D341Med (cell line): ENCODE measurements at regions not wholly inside any gene's neighbourhood (a gene's known extent, or its start where the extent isn't known, plus 50 kb on each side); places are given as distances from the start of the nearest gene placed in this dataset.
"Not testable (repeated sequence)": the region's sequence is repeated elsewhere in the genome, so short reads cannot be mapped to it uniquely, and the experiment has no call there.

Source experiments
- DNase-seq: peaks from one replicate; pipeline ENCODE4 v3.0.0; 2012; ENCODE audit warnings: low spot score

DNA sequence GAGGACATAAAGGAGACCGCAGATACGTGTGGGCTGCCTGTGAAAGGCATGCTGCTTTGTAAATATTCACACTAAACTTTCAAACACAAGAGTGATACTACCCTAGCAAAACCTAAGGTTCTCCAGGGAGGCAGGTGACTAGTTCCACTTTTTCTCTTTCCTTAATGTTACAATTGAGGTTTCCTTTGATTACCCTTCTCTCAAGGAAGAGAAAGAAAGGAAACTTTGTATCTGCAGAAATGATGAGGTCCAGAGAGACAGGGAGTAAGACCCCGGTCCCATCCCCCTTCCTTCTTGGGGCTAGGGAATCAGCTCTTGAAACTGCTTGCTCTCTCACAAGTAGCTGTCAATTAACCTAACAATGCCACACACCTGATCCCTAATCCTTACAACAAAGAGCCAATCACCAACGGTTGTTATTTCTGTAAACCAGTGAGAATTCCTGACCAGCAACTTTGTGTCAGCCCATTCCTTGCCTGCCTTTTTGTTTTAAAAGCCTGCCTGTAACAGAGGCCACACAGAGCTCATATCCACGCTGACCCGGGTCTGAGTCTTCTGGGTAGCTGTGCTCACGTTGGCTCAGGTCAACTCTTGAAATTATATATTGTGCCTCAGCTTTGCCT is 754.8 kb upstream of the FRG1 start:
- no peak for DNase-seq

DNA sequence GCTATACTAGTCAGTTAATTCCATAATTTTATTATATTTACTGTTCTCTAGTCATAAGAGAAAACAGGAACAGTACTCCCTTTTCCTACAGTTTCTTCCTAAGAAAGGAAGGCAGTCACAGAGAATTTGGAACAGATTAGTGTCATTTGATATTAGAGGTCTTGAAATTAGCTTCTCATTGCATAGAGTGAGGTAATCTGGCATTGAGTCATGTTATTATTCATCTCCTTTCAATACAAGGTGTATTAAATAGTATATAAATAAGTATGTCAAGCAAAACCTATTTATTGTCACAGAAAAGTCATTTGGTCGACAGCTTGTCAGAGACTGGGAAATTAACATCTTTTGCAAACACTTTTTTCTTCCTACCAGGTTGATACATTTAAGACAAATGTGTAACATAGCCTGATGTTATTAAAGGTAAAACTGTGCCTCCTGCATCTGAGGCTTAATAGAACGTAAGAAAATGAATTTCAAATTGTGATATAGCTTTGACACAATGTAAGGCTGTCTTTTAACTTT is 753.1 kb upstream of the FRG1 start:
- no peak for DNase-seq

DNA sequence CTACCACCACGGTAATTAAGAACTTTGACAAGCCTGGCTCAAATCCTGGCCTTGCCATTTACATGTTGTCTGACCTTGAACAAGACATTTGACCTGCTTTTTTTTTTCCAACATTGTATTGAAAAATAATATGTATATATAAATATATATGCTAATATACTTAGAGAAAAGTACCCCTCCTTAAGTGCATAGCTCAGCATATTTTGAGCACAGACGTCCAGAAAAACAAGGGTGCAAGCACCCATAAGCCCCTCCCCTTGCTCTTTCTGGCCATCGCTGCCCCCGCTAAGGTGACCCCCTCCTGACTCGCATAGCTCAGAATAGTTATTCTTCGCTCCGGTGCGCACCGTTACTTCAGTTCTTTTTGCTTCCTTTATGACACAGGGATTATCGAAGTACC is 742.0 kb upstream of the FRG1 start:
- DNase-seq: no peak

DNA sequence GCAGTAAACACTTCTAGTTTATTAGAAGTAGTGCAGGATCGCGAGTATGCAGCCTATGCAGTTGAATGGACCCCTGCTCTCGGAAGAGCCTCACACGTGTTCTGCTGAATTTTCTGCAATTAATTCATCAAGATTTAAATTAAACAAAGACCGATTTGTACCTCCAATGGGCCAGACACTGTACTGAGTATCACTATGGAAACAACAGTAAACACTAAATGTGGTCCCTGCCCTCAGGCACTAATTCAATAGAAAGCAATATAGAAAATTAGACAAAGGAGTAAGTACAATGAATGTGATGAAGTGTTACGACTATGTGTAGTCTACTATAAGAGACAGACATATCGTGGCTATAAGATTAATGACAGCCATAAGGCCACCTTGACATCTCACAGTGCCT is 740.3 kb upstream of the FRG1 start:
- no peak for DNase-seq

DNA sequence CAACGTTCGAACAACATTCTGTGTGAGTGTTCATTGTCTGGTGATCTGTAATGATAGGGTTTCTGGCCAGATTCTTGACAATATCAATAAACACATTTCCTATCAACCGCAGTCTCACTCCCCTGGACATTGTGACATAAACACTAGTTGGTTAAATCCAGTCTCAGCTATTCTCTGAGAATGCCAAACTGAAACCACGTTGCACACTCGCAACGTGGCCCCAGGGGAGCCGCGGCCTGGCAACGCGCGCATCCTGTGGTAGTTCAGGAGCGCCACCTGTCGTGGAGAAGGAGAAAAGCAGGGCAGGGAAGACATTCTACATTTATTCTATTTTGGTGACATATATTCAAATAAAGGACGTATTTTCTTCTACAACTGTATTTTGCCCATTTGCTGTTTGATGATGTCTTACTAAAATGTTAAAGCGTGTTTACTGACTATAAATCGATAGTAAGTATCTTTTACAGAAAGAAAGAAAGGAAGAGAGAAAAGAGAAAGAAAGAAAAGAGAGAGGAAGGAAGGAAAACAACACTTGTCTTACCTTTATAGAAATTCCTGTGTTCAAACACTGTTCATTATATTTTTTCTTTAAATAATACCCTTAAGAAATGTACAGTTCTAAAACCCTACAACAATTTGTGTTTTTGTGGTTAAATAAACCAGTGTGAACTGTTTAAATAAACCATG is 738.3 kb upstream of the FRG1 start:
- peak; percentile 88 for DNase-seq

DNA sequence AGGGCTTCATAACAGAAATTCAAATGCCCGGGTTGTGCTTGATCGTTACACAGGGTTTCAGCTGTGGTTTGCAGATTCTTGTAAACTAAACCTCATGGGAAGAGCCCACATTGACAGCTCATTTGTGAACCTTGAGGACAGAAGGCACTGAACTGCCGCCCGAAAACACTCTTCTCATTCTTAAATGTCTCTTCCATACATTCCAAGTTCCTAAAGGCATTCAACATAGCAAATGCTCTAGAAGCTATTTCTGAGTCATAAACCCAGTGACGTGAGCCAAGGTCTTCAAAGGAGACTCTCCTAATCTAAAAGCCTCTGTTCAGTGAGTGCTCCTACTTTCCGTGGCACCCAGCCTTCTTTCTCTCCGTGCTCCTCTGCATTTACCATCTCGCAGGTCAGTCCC is 737.8 kb upstream of the FRG1 start:
- DNase-seq: no peak

DNA sequence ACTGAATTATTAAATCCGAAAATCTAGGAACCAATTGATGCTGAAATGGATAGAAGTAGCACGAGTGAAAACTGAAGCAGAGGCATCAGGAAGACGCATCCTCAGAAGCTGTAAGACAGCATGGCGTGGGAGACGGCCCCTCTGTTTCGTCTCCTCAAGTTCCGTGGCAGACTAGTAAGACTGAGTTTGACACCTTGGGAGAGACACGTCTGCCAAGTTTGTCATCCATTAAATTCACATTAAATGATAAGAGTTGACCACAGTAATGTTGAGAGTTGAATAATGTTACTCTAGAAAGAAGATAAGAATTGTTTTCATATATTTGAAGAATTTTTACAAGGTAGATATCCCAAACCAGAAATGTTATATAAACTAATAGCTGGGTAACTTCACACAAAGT is 736.1 kb upstream of the FRG1 start:
- no peak for DNase-seq

DNA sequence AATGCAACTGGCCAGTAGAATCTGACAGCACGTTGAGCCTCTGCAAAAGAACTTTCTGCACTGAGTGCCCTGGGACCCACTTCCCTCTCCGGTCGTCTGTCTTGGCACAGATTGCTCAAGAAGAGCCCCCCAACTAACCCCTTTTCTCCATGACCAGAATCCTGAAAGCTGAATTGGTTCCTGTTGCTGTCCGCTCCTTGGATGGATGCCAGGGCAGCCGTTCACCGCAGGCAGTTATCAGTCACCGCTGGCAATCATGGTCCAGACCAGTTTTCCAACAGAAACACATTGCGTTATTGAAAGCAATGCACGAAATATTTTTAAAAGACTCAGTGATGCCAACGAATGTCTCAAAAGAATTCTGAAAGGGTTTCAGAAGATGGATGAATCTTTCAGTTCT is 733.7 kb upstream of the FRG1 start:
- no peak for DNase-seq

DNA sequence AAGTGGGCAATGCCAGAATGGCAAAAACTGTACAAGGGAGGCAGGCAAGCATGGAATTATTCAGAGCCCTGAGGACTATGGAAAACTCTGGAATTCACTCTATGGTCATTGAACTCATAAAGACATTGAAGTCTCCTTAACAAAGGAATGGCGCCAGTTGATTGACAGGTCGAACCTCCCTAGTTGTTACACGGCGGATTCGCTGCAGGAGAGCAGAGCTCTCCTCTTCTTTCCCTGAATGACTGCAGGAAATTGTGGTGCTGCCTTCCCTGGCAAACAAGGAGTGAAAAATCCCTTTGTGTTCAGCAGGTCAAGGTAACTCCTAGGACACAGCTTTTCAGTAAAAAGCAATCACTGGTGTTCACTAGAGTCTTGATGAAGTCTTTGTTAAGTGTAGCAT is 732.8 kb upstream of the FRG1 start:
- no peak for DNase-seq

DNA sequence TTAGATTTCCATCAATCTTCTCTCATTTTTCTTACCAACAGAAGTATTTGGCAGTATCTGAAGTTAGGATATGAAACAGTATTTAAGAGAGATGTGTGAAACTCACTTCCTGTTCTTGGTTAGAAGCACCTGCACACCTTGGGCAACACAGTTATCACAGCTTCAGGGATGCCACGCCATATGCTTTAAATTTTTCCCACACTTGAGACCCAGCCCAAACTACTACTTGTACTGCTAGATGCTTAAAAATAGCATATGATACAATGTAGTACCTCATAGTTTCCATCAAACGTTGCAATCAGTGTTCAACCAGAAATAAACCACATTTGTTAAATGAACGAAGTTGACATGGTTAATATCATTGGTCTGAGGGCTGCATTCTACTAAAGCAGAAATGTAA is 725.1 kb upstream of the FRG1 start:
- DNase-seq: no peak

DNA sequence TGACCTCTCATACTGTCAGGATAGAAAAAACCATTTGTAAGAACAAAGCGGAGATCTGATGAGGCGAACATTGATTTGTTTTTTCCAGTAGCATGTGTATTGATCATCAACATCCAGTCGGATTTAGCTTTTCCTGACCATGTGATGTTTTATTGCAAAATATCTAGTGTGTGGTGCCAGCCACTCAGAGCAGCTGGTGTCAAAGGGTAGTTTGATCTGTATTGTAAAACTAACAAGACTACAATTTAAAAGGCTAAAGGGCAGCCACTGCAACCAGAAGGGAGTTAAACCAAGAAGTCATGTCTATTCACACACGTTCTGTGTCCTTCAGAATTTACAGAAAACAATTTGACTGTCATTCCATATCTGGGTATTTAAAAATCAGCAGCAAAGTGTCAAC is 719.0 kb upstream of the FRG1 start:
- DNase-seq: no peak

DNA sequence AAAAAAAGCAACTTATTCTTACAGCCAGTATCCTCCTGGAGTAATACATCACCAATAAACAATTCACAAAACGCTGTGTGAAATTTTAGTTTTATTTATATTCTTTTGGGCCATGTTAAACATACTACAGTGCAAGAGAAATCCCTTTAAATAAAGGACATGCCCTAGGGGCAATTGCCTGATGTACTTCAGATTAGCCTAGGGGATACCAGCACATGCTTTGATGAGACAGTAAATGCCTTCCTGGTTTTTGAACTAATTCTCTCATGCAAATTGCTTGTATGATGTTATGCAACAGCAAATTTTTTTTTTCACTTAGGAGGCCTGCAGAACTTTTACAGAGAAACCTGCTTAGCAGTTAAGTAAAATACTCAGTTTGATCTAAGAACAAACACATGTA is 711.9 kb upstream of the FRG1 start:
- no peak for DNase-seq

DNA sequence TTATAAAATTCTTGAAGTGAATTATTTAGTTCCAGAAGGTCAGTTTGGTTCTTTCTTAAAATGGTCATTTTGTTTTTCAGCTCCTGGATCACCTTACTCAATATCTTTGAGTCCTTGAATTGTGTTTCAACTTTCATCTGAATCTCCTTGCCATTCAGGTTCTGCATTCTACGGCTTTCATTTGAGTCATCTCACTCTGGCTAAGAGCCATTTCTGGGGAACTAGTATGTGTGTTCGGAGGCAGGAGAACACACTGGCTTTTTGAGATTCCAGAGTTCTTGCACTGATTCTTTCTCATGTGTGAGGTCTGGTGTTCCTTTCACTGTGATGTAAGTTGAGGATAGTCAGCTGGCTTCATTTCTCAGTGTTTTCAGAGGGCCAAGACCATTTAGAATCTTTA is 708.4 kb upstream of the FRG1 start:
- DNase-seq: no peak

DNA sequence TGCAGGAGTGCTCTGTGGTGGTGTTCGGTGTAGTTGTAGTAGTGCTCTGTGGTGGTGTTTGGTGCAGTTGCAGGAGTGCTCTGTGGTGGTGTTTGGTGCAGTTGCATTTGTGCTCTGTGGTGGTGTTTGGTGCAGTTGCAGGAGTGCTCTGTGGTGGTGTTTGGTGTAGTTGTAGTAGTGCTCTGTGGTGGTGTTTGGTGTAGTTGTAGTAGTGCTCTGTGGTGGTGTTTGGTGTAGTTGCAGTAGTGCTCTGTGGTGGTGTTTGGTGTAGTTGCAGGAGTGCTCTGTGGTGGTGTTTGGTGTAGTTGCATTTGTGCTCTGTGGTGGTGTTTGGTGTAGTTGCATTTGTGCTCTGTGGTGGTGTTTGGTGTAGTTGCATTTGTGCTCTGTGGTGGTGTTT is 706.9 kb upstream of the FRG1 start:
- DNase-seq: not testable (repeated sequence)

DNA sequence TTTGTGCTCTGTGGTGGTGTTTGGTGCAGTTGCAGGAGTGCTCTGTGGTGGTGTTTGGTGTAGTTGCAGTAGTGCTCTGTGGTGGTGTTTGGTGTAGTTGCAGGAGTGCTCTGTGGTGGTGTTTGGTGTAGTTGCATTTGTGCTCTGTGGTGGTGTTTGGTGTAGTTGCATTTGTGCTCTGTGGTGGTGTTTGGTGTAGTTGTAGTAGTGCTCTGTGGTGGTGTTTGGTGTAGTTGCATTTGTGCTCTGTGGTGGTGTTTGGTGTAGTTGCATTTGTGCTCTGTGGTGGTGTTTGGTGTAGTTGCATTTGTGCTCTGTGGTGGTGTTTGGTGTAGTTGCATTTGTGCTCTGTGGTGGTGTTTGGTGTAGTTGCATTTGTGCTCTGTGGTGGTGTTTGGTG is 705.7 kb upstream of the FRG1 start:
- DNase-seq: not testable (repeated sequence)

DNA sequence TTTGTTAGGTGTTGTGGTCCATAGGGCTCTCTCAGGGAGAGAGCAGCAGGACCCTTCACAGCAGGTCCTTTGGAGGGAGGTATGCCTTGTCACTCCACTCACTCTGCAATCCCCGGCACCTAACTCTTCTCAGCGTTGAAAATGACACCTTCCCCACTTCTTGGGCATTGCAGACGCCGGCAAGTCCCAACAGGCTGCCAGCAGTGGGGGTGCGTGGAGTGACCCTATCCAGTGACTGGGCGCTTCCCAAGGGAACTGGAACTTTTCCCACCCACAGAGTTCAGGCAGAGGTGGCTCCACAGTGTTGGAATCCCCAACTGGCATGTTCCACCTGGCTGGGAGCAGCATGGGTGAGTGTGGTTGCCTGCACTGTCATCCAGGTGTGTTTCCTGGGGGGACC is 705.1 kb upstream of the FRG1 start:
- DNase-seq: no peak

DNA sequence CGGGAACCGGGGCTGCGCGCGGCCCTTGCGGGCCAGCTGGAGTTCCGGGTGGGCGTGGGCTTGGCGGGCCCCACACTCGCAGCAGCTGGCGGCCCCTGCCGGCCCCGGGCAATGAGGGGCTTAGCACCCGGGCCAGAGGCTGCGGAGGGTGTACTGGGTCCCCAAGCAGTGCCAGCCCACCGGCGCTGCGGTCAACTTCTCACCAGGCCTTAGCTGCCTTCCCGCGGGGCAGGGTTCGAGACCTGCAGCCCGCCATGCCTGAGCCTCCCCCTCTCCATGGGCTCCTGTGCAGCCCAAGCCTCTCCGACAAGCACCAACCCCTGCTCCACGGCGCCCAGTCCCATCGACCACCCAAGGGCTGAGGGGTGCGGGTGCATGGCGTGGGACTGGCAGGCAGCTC is 704.4 kb upstream of the FRG1 start:
- DNase-seq: not testable (repeated sequence)

DNA sequence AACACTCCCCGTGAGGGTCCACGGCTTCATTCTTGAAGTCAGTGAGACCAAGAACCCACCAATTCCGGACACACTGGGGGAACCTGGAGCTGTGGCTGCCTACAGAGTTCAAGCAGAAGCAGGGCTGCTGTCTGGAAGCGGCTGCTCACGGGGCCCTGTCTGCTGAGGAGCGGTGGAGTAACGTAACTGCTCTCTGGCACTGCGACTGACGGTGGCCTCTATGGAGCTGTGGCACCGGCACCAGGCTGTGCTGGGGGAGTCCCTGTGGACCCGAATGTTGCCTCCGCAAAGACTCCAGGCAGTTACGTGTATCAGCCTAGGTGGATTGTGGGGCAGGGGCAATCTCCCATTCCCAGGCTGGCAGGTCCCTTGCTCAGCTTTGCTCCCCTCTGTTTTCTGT is 703.3 kb upstream of the FRG1 start:
- no peak for DNase-seq

DNA sequence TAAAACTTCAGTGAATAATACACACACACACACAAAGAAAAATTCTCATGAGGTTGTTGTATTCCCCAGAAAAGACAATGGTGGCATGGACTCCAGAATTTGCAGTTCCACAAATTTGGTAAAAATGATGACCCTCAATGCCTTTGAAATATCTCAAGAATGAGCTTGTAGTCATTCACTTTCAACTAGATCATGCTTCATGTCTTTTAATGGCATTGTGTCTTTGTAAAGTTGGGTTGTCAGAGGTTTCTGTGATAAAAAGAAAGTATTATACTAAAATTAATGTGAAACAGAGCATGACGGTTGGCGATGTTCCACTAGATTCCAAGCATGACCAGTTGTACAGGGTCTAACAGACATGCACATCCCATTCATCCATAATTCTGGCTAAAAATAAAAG is 685.0 kb upstream of the FRG1 start:
- DNase-seq: no peak

DNA sequence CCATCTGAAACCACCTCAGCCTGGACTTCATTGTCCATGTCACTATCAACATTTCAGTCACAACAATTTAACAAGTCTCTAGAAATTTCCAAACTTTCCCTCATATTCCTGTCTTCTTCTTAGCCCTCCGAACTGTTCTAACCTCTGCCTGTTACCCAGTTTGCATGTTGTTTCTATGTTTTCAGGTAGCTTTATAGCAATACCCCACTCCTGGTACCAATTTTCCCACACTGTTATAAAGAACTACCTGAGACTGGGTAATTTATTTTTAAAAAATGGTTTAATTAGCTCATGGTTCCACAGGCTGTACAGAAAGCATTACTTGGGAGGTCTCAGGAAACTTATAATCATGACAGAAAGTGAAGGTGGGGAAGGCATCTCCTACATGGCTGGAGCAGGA is 679.2 kb upstream of the FRG1 start:
- DNase-seq: no peak

DNA sequence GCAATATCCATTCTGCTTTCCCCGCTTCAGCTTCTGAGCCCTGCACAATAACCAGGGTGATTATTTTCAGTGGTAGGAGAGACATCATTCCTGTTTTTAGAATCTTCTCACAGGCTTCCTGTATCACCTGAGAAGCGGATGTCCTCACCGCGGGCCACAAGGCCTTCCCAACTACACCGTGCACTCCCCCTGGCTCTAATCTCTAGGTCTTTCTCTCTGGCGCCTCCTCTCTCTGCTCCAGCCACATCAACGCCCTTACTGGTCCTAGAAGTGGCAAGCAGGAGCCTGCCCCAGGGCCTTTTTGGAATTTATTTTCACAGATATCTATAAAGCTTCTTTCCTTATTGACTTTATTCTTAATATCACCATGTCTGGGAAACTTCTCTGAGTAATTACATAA is 675.2 kb upstream of the FRG1 start:
- no peak for DNase-seq

DNA sequence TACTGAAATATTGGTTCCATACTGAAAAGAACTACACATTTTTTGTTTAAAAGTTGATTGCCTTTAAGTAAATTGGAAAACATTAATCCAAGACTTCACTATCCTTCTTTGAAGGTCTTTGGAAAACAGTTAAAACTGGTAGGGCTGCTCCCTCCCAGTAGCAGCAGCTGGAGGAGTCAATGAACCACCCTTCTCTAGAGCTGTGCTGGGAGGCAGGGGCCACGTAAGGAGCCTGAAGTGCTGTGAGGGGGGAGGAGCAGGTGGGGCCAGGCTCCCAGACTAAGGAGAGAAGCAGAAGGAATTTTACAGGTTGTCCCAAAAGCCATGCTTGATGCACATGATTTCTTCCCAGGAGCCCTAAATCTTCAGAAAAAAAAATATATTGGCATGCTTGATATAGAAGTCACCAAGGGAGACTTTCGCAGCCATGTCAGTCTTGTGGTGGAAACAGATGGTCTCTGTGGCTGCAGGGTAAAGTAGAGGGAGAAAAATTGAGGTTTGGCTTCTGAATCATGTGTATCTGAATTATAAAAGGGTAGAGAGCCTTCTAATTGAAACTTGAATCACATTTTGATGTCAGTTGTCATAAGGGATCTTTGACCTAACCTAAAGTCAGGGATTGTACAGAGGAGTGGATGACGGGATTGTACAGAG is 673.2 kb upstream of the FRG1 start:
- DNase-seq: no peak

DNA sequence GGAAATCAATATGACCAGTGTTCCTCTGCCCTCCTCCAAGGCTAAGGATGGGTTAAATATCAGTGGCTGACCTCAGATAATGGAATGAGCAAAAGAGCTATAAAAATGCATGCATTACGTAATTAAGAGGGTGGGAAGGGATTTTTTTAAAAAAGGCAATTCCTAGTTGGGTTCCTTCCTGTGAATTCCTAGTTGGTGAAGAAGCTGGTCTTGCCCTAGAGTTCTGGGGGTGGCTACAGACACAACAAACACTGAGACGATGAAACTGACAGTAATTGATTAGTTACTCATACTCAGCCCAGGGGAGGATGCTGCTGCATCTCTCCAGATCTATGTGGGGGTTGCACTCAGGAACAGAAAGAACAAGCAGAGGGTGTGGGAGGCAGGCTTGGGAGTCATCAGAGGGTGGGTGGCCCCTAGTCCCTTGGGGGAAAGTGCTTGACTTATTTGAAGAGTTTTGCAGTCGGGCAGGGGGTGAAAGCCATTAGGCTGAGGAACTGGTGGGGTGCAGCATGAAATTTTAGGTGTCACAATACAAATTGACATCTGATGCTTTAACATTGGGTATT is 662.0 kb upstream of the FRG1 start:
- no peak for DNase-seq
